SK-N-SH treated with all-trans-retinoic acid at 6 μM for 48 hours (cell line): ENCODE measurements at regions not wholly inside any gene's neighbourhood (a gene's known extent, or its start where the extent isn't known, plus 50 kb on each side); places are given as distances from the start of the nearest gene placed in this dataset.

ENCODE experiments used
- ATAC-seq: fragments of 200-7000 bp; cut with Tn5 transposase; 3 replicates; pipeline ENCODE4 v1.9.1; 2020; ENCODE audit warnings: mild to moderate bottlenecking, moderate library complexity
- ARNTL ChIP-seq: fragments of 450-650 bp; formaldehyde crosslinking; IDR thresholded peaks from 2 replicates; pipeline ENCODE4 v1.5.0; 2020; ENCODE audit warnings: low read depth, mild to moderate bottlenecking, moderate library complexity, borderline replicate concordance
- BACH2 ChIP-seq: fragments of 250-450 bp; sonication (Bioruptor Pico); IDR thresholded peaks from 2 replicates; pipeline ENCODE4 v1.9.0; 2021; ENCODE audit warnings: mild to moderate bottlenecking, borderline replicate concordance
- CREB5 ChIP-seq: fragments of 250-450 bp; sonication (Bioruptor Pico); IDR thresholded peaks from 2 replicates; pipeline ENCODE4 v1.5.1; 2020; ENCODE audit warnings: low read depth, mild to moderate bottlenecking, moderate library complexity
- CSDC2 ChIP-seq: fragments of 250-450 bp; sonication (Bioruptor Pico); IDR thresholded peaks from 2 replicates; pipeline ENCODE4 v1.5.0; 2020; ENCODE audit warnings: mild to moderate bottlenecking, moderate library complexity
- CSRNP3 ChIP-seq: fragments of 250-450 bp; sonication (Bioruptor Pico); IDR thresholded peaks from 2 replicates; pipeline ENCODE4 v1.5.1; 2021; ENCODE audit warnings: mild to moderate bottlenecking, moderate library complexity
- ESRRG ChIP-seq: fragments of 250-450 bp; sonication (Bioruptor Pico); IDR thresholded peaks from 2 replicates; pipeline ENCODE4 v1.6.1; 2021; ENCODE audit warnings: mild to moderate bottlenecking
- GLIS3 ChIP-seq: fragments of 250-450 bp; sonication (Bioruptor Pico); IDR thresholded peaks from 2 replicates; pipeline ENCODE4 v1.5.0; 2020; ENCODE audit warnings: mild to moderate bottlenecking, moderate library complexity
- ISL1 ChIP-seq: fragments of 250-450 bp; sonication (Bioruptor Pico); IDR thresholded peaks from 2 replicates; pipeline ENCODE4 v2.1.2; 2022; ENCODE audit warnings: mild to moderate bottlenecking, moderate library complexity
- OSR1 ChIP-seq: fragments of 250-450 bp; sonication (Bioruptor Pico); IDR thresholded peaks from 2 replicates; pipeline ENCODE4 v1.8.0; 2022; ENCODE audit warnings: moderate library complexity, mild to moderate bottlenecking, inconsistent platforms
- POU6F1 ChIP-seq: fragments of 250-450 bp; sonication (Bioruptor Pico); IDR thresholded peaks from 2 replicates; pipeline ENCODE4 v1.8.0; 2021; ENCODE audit warnings: low read depth, mild to moderate bottlenecking, moderate library complexity, borderline replicate concordance
- RARB ChIP-seq: fragments of 250-450 bp; sonication (Bioruptor Pico); IDR thresholded peaks from 2 replicates; pipeline ENCODE4 v1.8.0; 2021; ENCODE audit warnings: mild to moderate bottlenecking, moderate library complexity
- SNAI2 ChIP-seq: fragments of 250-450 bp; sonication (Bioruptor Pico); IDR thresholded peaks from 2 replicates; pipeline ENCODE4 v1.5.0; 2020; ENCODE audit warnings: mild to moderate bottlenecking, moderate library complexity
- TCF4 ChIP-seq: fragments of 250-450 bp; sonication (Bioruptor Pico); IDR thresholded peaks from 2 replicates; pipeline ENCODE4 v1.8.0; 2021; ENCODE audit warnings: mild to moderate bottlenecking, moderate library complexity, borderline replicate concordance
- TOX ChIP-seq: fragments of 250-450 bp; sonication (Bioruptor Pico); IDR thresholded peaks from 2 replicates; pipeline ENCODE4 v1.8.0; 2021; ENCODE audit warnings: mild to moderate bottlenecking, moderate library complexity, borderline replicate concordance
- TSHZ2 ChIP-seq: fragments of 250-450 bp; sonication (Bioruptor Pico); IDR thresholded peaks from 2 replicates; pipeline ENCODE4 v1.5.0; 2020; ENCODE audit warnings: mild to moderate bottlenecking, moderate library complexity
- ZC3H10 ChIP-seq: fragments of 250-450 bp; sonication (Bioruptor Pico); IDR thresholded peaks from 2 replicates; pipeline ENCODE4 v1.5.1; 2021; ENCODE audit warnings: mild to moderate bottlenecking, moderate library complexity
- ZFP3 ChIP-seq: fragments of 250-450 bp; sonication (Bioruptor Pico); IDR thresholded peaks from 2 replicates; pipeline ENCODE4 v1.5.0; 2020; ENCODE audit warnings: mild to moderate bottlenecking, moderate library complexity
- ZNF565 ChIP-seq: fragments of 450-650 bp; formaldehyde crosslinking; conservative IDR thresholded peaks from 2 replicates; pipeline ENCODE4 v1.5.0; 2020; ENCODE audit warnings: low read depth, mild to moderate bottlenecking, moderate library complexity
- ZNF70 ChIP-seq: fragments of 450-650 bp; formaldehyde crosslinking; IDR thresholded peaks from 2 replicates; pipeline ENCODE4 v1.5.0; 2020; ENCODE audit warnings: mild to moderate bottlenecking, moderate library complexity
- ZNF8 ChIP-seq: fragments of 450-650 bp; formaldehyde crosslinking; IDR thresholded peaks from 2 replicates; pipeline ENCODE4 v1.5.0; 2020; ENCODE audit warnings: mild to moderate bottlenecking, moderate library complexity
- TF ChIP-seq, protein P1 (sequence below): fragments of 250-450 bp; sonication (Bioruptor Pico); IDR thresholded peaks from 2 replicates; pipeline ENCODE4 v1.8.0; 2020; ENCODE audit warnings: mild to moderate bottlenecking, moderate library complexity, borderline replicate concordance

DNA sequence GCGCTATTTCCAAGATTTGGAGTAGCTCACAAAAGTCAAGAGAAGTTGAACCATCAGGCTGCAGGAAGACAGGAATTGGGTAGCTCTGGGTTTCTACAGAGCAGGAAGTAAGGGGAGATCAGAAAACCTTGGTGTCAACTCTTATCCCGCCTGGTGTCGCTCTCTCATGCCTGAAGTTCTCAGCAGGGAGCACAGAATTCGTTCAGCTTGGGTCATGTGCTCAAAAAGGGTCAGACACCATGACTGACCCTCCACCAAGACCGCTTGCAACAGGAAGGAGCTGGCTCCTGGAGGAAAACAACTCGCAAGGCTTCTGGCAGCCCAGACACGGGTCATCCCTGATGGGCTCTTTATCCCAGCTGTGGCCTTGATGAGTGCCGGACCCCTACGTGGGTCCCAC, 93.7 kb upstream of the MSX1 start (continued):
- TF ChIP-seq, protein P1, sequence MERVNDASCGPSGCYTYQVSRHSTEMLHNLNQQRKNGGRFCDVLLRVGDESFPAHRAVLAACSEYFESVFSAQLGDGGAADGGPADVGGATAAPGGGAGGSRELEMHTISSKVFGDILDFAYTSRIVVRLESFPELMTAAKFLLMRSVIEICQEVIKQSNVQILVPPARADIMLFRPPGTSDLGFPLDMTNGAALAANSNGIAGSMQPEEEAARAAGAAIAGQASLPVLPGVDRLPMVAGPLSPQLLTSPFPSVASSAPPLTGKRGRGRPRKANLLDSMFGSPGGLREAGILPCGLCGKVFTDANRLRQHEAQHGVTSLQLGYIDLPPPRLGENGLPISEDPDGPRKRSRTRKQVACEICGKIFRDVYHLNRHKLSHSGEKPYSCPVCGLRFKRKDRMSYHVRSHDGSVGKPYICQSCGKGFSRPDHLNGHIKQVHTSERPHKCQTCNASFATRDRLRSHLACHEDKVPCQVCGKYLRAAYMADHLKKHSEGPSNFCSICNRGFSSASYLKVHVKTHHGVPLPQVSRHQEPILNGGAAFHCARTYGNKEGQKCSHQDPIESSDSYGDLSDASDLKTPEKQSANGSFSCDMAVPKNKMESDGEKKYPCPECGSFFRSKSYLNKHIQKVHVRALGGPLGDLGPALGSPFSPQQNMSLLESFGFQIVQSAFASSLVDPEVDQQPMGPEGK (CRISPR knock-in tag), result no peak

DNA sequence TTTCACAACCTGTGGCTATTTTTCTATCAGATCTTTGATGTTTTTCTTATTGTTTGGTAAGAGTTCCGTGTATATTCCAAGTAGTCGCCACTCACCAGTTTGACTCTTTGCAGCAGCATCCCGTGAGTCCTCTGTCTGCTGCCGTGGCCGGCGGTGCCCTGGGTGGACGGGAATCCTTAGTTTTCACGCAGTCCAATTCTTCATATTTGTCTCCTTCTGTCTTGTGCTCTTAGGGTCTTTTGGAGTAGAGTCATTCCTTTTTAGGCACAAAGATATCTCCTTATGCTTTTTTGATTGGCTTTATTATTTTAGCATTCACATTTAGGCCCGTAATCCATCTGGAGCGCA, 94.9 kb upstream of the MSX1 start:
- TF ChIP-seq SNAI2 (CRISPR knock-in tag) (no peak), TOX (no peak), ISL1 (no peak)
- no peak for ATAC-seq

DNA sequence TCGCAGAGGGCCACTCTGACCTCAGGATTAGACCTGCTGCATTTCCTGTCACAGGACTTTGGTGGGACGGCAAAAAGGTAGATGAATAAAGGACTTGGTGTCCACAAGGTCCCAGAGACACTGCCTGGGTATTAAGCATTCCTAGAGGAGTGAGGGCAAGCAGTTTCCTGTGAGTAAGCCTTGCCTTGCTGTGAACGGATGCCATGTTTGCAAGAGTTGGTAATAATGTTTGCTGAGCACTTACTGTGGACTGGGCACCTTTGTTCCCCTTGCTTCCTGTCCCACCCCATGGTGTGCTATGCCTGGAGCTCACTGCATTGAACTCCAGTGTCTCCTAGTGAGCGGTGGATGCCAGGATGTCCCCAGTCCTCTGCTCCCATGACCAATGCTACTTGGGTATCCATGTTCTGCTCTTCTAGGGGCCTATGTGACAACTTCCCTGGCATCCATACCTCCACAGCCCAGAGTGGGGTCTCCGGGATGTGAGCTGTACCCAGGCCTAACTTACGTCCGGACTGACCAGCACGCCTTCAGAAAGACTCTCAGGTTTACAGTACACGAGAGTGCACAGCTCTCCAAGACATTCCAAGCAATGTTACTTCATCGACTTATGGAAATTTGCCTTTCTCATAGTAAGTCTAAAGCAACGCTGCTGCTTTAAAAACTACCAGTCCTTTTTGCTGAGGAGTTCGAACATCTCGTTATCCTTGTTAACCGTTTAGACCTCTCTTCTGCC, 95.5 kb upstream of the MSX1 start:
- no peak for TF ChIP-seq CREB5
- TF ChIP-seq CSDC2 (CRISPR knock-in tag), result no peak
- TF ChIP-seq OSR1 (CRISPR knock-in tag), result no peak
- TF ChIP-seq ARNTL (CRISPR knock-in tag), result no peak
- TF ChIP-seq ZNF565 (CRISPR knock-in tag), result no peak
- TF ChIP-seq ESRRG, result no peak
- TF ChIP-seq ZNF8 (CRISPR knock-in tag), result no peak
- TF ChIP-seq TOX, result no peak
- TF ChIP-seq ZC3H10, result no peak
- TF ChIP-seq CSRNP3, result no peak
- TF ChIP-seq ISL1, result no peak
- TF ChIP-seq SNAI2 (CRISPR knock-in tag), result no peak
- no peak for TF ChIP-seq ZFP3 (CRISPR knock-in tag)
- no peak for TF ChIP-seq TSHZ2 (CRISPR knock-in tag)
- ATAC-seq, result peak; percentile 44

GRCh38 chr4:4762909-4763821, 96.3 kb upstream of the MSX1 start:
- peak; percentile 91 for ATAC-seq
- no peak for TF ChIP-seq BACH2 (CRISPR knock-in tag)
- TF ChIP-seq ISL1, result no peak; the same call in 1 of the 2 replicates
- peak; percentile 99 for TF ChIP-seq TCF4 (CRISPR knock-in tag)
- TF ChIP-seq ZNF8 (CRISPR knock-in tag), result no peak
- TF ChIP-seq CSDC2 (CRISPR knock-in tag), result no peak
- TF ChIP-seq RARB, result no peak
- 0 out of 2 replicates have a peak, but pooled peaks have one; percentile 40 for TF ChIP-seq TOX
- TF ChIP-seq ZNF70, result no peak
- TF ChIP-seq ZNF565 (CRISPR knock-in tag), result no peak
- TF ChIP-seq, protein P1 (CRISPR knock-in tag), result no peak
- no peak for TF ChIP-seq POU6F1 (CRISPR knock-in tag)
- no peak for TF ChIP-seq OSR1 (CRISPR knock-in tag)
- no peak for TF ChIP-seq ZC3H10
- TF ChIP-seq GLIS3 (CRISPR knock-in tag), result no peak
- TF ChIP-seq CSRNP3, result no peak
- no peak for TF ChIP-seq SNAI2 (CRISPR knock-in tag)
